GM18868 (cell line): ENCODE measurements at regions not wholly inside any gene's neighbourhood (a gene's known extent, or its start where the extent isn't known, plus 50 kb on each side); places are given as distances from the start of the nearest gene placed in this dataset.
"Not testable (repeated sequence)": the region's sequence is repeated elsewhere in the genome, so short reads cannot be mapped to it uniquely, and the experiment has no call there.

ENCODE experiments used
- ATAC-seq: cut with Tn5 transposase; IDR thresholded peaks from one replicate; pipeline ENCODE4 v1.9.1; 2021; ENCODE audit warnings: mild to moderate bottlenecking, moderate library complexity; ENCODE audit not compliant: unreplicated experiment

- no peak for ATAC-seq
Measured at GRCh38 chr15:19944261-19944888, 597.2 kb downstream of the GOLGA6L6 start.

DNA sequence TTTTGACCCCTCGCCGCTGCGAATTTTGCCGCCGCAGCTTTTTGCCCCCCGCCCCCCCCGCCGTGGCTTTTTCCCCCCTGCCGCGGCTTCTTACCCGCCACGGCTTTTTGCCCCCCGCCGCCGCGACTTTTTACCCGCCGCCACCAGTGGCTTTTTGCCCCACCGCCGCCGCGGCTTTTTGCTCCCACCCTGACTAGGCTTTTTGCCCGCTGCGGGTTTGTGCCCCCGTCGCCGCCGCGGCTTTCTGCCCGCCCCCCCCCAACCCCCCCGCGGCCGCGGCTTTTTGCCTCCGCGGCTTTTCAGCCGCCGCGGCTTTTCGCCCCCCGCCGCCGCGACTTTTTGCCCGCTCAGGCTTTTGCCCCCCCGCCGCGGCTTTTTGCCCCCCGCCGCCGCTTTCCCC is 598.1 kb downstream of the GOLGA6L6 start:
- ATAC-seq = no peak

GRCh38 chr15:19903281-19903680 is 638.3 kb downstream of the GOLGA6L6 start:
- not testable (repeated sequence) for ATAC-seq

- ATAC-seq = not testable (repeated sequence)
Measured at GRCh38 chr15:19902388-19902787, 639.2 kb downstream of the GOLGA6L6 start.

- ATAC-seq = not testable (repeated sequence)
Measured at GRCh38 chr15:19901414-19901813, 640.2 kb downstream of the GOLGA6L6 start.

GRCh38 chr15:19899021-19899824 is 642.4 kb downstream of the GOLGA6L6 start:
- ATAC-seq = no peak

DNA sequence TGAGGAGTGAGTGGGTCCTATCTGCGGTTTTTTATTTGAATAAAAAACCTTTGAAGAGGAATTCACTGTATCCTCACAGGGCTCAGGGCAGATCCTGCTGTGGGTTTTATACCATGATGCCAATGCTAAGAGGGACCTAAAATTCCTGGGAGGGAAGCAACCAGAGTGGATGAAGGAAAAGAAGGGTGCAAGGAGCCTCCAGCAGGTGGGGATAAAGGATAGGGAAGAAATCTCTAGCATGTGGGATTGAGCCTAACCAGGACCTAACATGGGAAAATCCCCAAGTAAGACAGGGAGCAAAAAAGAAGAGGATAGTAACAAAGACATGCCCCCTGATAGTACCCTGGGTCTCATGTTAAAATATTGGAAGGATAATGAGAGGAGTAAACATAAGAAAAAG is 652.8 kb downstream of the GOLGA6L6 start:
- not testable (repeated sequence) for ATAC-seq

DNA sequence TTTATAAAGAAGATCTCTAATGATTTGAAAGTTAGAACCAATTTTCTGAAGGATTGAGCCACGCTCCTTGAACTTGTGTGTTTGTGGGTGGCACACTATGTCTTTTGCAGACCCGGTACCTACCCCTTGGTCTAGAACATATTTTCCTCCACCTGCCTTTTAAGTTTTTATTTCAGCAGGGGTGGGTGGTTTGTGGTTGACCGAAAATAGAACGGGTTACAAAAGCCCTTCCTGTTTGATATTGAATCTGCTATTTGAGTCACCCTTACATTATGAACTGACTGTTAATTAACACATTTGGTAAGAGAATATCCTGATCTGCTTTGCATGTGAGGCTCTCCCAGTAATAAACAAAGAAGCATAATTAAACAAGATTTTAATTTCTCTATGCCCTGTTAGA is 697.5 kb downstream of the GOLGA6L6 start:
- ATAC-seq = not testable (repeated sequence)
